Tibial nerve (tissue), 4 donors: ENCODE measurements at regions not wholly inside any gene's neighbourhood (a gene's known extent, or its start where the extent isn't known, plus 50 kb on each side); places are given as distances from the start of the nearest gene placed in this dataset.

Source experiments
- CTCF ChIP-seq, 5 experiments: fragments of 200-600 bp in 3 of 5; fragments of 450-650 bp in 2 of 5; sonication (generic) in 3 of 5; IDR thresholded peaks; one replicate each; pipeline ENCODE4 v1.5.1; 2016 to 2019; ENCODE audit warnings: antibody characterized with exemption in 5 of 5, mild to moderate bottlenecking in 3 of 5, moderate library complexity in 2 of 5
- EP300 ChIP-seq, 2 donors: sonication (generic); formaldehyde crosslinking; IDR thresholded peaks; one replicate each; pipeline ENCODE4 v1.6.1; 2017; ENCODE audit warnings: antibody characterized with exemption in 2 of 2, mild to moderate bottlenecking in 1 of 2
- POLR2A ChIP-seq, 2 donors: fragments of 450-650 bp; IDR thresholded peaks; one replicate each; pipeline ENCODE4 v1.6.1; 2017; ENCODE audit warnings: antibody characterized with exemption in 2 of 2, mild to moderate bottlenecking in 2 of 2, moderate library complexity in 2 of 2

DNA sequence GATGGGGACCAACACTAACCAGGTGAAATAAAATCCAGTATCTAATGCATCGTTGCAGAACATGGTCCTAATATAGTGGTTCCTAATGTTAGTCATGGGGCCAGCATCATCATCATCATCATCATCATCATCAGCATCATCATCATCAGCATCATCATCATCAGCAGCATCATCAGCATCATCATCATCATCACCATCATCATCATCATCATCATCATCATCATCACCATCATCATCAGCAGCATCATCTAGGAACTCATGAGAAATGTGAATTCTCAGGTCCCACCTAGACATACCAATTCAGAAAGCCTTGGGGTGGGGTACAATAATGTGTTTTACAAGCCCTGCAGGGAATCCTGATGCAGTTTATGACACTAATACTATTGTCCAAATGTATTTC, 179.4 kb upstream of the LRRN1 start:
- TF ChIP-seq CTCF (IDR thresholded peaks at IDR 0.05) (no peak), EP300 (IDR thresholded peaks at IDR 0.05) (no peak), POLR2A (IDR thresholded peaks at IDR 0.05) (no peak)
